Left lung (tissue), 4 donors: ENCODE measurements at regions not wholly inside any gene's neighbourhood (a gene's known extent, or its start where the extent isn't known, plus 50 kb on each side); places are given as distances from the start of the nearest gene placed in this dataset.

ENCODE experiments used
- ATAC-seq: fragments of 200-7000 bp; cut with Tn5 transposase; one replicate; pipeline ENCODE4 v1.9.1; 2020; ENCODE audit warnings: moderate library complexity
- DNase-seq, 4 donors: peaks; one replicate each; pipeline ENCODE4 v3.0.0-alpha.2; 2013 to 2020
- H3K27ac ChIP-seq, 2 donors: fragments of 200-600 bp; sonication (generic) in 1 of 2; one replicate each; pipeline versions ENCODE4 v1.5.0 to v1.8.0; 2020 to 2021
- H3K27me3 ChIP-seq, 2 donors: fragments of 200-600 bp; sonication (generic) in 1 of 2; one replicate each; pipeline versions ENCODE4 v1.5.0 to v1.8.0; 2020 to 2021
- H3K36me3 ChIP-seq, 2 donors: fragments of 200-600 bp; sonication (generic) in 1 of 2; one replicate each; pipeline versions ENCODE4 v1.5.0 to v1.8.0; 2020 to 2021
- H3K4me1 ChIP-seq, 2 donors: fragments of 200-600 bp; one replicate each; pipeline ENCODE4 v1.8.0; 2021
- H3K4me3 ChIP-seq, 2 donors: fragments of 200-600 bp; sonication (generic) in 1 of 2; one replicate each; pipeline versions ENCODE4 v1.5.0 to v1.8.0; 2020 to 2021; ENCODE audit warnings: mild to moderate bottlenecking in 1 of 2
- H3K9me3 ChIP-seq, 2 donors: fragments of 200-600 bp; sonication (generic) in 1 of 2; one replicate each; pipeline versions ENCODE4 v1.5.0 to v1.8.0; 2020 to 2021
- CTCF ChIP-seq, 2 donors: fragments of 200-600 bp; sonication (generic) in 1 of 2; IDR thresholded peaks; one replicate each; pipeline versions ENCODE4 v1.5.0 to v1.8.0; 2021; ENCODE audit warnings: antibody characterized with exemption in 2 of 2
- intact Hi-C, 2 donors: fragments of 100-400 bp; cut with DNase I; formaldehyde crosslinking; loops; one replicate each; pipeline versions ENCODE4 v1.11.2 to v1.14.2; 2022
- donor health status: DM: no; HTN: yes; CAD: no.
- donor health status: DM: no; HTN: no; CAD: no.

GRCh38 chr1:55712148-55712547 lies 497.0 kb upstream of the USP24 start:
- intact Hi-C loops: no loop called here
- no peak for TF ChIP-seq CTCF (IDR thresholded peaks at IDR 0.05)
- Histone ChIP-seq H3K27ac (no peak overlapping the region), H3K36me3 (no peaks in the 10 kb centered on the region), H3K27me3 (no peaks in the 10 kb centered on the region), H3K9me3 (no peaks in the 10 kb centered on the region), H3K4me3 (no peak overlapping the region), H3K4me1 (no peaks in the 10 kb centered on the region)
- ATAC-seq: no peak
- no peak for DNase-seq

- DNase-seq (no peak), ATAC-seq (no peak)
- TF ChIP-seq CTCF (IDR thresholded peaks at IDR 0.05): no peak
- Histone ChIP-seq H3K27ac (no peak overlapping the region), H3K4me3 (no peak overlapping the region), H3K4me1 (no peaks in the 10 kb centered on the region), H3K9me3 (no peaks in the 10 kb centered on the region), H3K36me3 (no peaks in the 10 kb centered on the region), H3K27me3 (no peaks in the 10 kb centered on the region)
- intact Hi-C loops: no loop called here
Observed at GRCh38 chr1:55708781-55709180, 493.6 kb upstream of the USP24 start.

- intact Hi-C loops: no loop called here
- no peak for ATAC-seq
- H3K4me3 ChIP-seq: no peak overlapping the region
- H3K4me1 ChIP-seq: no peaks in the 10 kb centered on the region
- no peak for DNase-seq
- TF ChIP-seq CTCF (IDR thresholded peaks at IDR 0.05): no peak
- H3K27me3 ChIP-seq: no peaks in the 10 kb centered on the region
- H3K36me3 ChIP-seq: no peaks in the 10 kb centered on the region
- no peaks in the 10 kb centered on the region for H3K9me3 ChIP-seq
- H3K27ac ChIP-seq: no peak overlapping the region
Observed at GRCh38 chr1:55707846-55708245, 492.7 kb upstream of the USP24 start.

- Histone ChIP-seq H3K27ac (no peak overlapping the region), H3K36me3 (no peaks in the 10 kb centered on the region), H3K4me3 (no peak overlapping the region), H3K27me3 (no peaks in the 10 kb centered on the region), H3K4me1 (no peaks in the 10 kb centered on the region), H3K9me3 (no peaks in the 10 kb centered on the region)
- intact Hi-C loops: no loop called here
- DNase-seq (no peak), ATAC-seq (no peak)
- TF ChIP-seq CTCF (IDR thresholded peaks at IDR 0.05): no peak
Observed at GRCh38 chr1:55707196-55707595, 492.0 kb upstream of the USP24 start.

GRCh38 chr1:55706397-55706796 lies 491.2 kb upstream of the USP24 start:
- Histone ChIP-seq H3K9me3 (no peaks in the 10 kb centered on the region), H3K36me3 (no peaks in the 10 kb centered on the region), H3K4me3 (no peak overlapping the region), H3K27me3 (no peaks in the 10 kb centered on the region), H3K27ac (no peak overlapping the region), H3K4me1 (no peaks in the 10 kb centered on the region)
- intact Hi-C loops: no loop called here
- TF ChIP-seq CTCF (IDR thresholded peaks at IDR 0.05): no peak
- DNase-seq (no peak), ATAC-seq (no peak)
